ENCODE measurements at regions not wholly inside any gene's neighbourhood (a gene's known extent, or its start where the extent isn't known, plus 50 kb on each side); places are given as distances from the start of the nearest gene placed in this dataset.

DNA sequence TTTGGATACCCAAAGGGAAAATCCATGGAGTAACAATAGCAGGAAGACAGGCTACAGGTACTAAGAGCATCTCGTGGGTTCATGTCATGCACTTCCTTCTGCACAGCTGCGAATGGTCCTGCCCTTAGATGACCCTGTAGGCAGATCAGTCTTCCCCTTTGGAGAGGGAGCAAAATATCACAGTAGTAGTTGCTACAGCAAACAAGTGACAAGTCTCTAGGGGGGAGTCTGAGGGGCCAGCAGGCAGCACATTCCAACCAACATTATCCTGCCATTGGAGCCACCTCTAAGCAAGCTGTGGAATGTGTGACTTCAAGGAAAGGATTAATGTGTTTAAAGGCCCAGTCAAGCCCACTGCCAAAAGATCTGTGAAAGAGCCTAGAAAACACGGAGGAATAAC, 273.2 kb upstream of the PARD3B start:
- H3K27ac ChIP-seq, result no peak overlapping the region
- TF ChIP-seq, protein P1, sequence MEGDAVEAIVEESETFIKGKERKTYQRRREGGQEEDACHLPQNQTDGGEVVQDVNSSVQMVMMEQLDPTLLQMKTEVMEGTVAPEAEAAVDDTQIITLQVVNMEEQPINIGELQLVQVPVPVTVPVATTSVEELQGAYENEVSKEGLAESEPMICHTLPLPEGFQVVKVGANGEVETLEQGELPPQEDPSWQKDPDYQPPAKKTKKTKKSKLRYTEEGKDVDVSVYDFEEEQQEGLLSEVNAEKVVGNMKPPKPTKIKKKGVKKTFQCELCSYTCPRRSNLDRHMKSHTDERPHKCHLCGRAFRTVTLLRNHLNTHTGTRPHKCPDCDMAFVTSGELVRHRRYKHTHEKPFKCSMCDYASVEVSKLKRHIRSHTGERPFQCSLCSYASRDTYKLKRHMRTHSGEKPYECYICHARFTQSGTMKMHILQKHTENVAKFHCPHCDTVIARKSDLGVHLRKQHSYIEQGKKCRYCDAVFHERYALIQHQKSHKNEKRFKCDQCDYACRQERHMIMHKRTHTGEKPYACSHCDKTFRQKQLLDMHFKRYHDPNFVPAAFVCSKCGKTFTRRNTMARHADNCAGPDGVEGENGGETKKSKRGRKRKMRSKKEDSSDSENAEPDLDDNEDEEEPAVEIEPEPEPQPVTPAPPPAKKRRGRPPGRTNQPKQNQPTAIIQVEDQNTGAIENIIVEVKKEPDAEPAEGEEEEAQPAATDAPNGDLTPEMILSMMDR (IDR thresholded peaks at IDR 0.05; ENCODE audit: low read depth, low read length), result no peak
- H3K4me1 ChIP-seq (ENCODE audit: low read depth), result peaks cover 5% of the 10 kb centered on the region
- no peak for DNase-seq (ENCODE audit: low read depth in 1 of 2, low spot score in 1 of 2)
- no peak overlapping the region for H3K4me3 ChIP-seq
- no peaks in the 10 kb centered on the region for H3K27me3 ChIP-seq
- no peaks in the 10 kb centered on the region for H3K36me3 ChIP-seq
- H3K9me3 ChIP-seq (ENCODE audit: low read depth), result no peaks in the 10 kb centered on the region

- Histone ChIP-seq H3K27ac (no peak overlapping the region), H3K36me3 (no peaks in the 10 kb centered on the region), H3K4me3 (no peak overlapping the region), H3K9me3 (ENCODE audit: low read depth) (no peaks in the 10 kb centered on the region), H3K4me1 (ENCODE audit: low read depth) (peaks cover 5% of the 10 kb centered on the region), H3K27me3 (no peaks in the 10 kb centered on the region)
- TF ChIP-seq, protein P1 (IDR thresholded peaks at IDR 0.05; ENCODE audit: low read depth, low read length), result no peak
- DNase-seq (ENCODE audit: low read depth in 1 of 2, low spot score in 1 of 2), result no peak
Observed at GRCh38 chr2:204272610-204273287, 272.5 kb upstream of the PARD3B start.

GRCh38 chr2:204274429-204274828, 270.8 kb upstream of the PARD3B start:
- no peak for DNase-seq (ENCODE audit: low read depth in 1 of 2, low spot score in 1 of 2)
- no peaks in the 10 kb centered on the region for H3K9me3 ChIP-seq (ENCODE audit: low read depth)
- TF ChIP-seq, protein P1 (IDR thresholded peaks at IDR 0.05; ENCODE audit: low read depth, low read length), result no peak
- H3K36me3 ChIP-seq, result no peaks in the 10 kb centered on the region
- no peaks in the 10 kb centered on the region for H3K27me3 ChIP-seq
- no peak overlapping the region for H3K27ac ChIP-seq
- H3K4me3 ChIP-seq, result no peak overlapping the region
- H3K4me1 ChIP-seq (ENCODE audit: low read depth), result peaks cover 5% of the 10 kb centered on the region

GRCh38 chr2:204274991-204275390, 270.3 kb upstream of the PARD3B start:
- no peak overlapping the region for H3K27ac ChIP-seq
- no peak for DNase-seq (ENCODE audit: low read depth in 1 of 2, low spot score in 1 of 2)
- H3K9me3 ChIP-seq (ENCODE audit: low read depth), result no peaks in the 10 kb centered on the region
- TF ChIP-seq, protein P1 (IDR thresholded peaks at IDR 0.05; ENCODE audit: low read depth, low read length), result no peak
- H3K27me3 ChIP-seq, result peaks cover 1% of the 10 kb centered on the region
- H3K4me3 ChIP-seq, result no peak overlapping the region
- peaks cover 5% of the 10 kb centered on the region for H3K4me1 ChIP-seq (ENCODE audit: low read depth)
- no peaks in the 10 kb centered on the region for H3K36me3 ChIP-seq

DNA sequence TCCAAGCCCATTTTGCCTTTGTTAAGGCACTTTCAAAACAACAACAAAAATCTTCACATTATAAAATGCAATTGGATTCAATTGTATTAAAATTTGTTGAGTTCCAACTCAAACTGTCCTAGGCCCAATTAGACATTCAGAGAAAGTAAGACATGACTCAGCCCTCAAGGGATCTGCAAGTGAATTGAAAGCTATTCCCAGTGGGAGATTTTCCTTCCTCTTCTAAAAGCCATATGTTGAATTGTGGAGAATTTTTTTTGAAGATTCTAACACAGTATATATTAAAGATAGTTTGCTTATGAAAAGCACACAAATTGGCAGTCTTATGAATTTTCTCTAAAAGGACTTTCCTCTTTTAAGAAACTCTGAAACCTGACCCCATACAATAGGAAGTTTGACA, 268.0 kb upstream of the PARD3B start:
- Histone ChIP-seq H3K27ac (no peak overlapping the region), H3K27me3 (peaks cover 2% of the 10 kb centered on the region), H3K4me3 (no peak overlapping the region), H3K9me3 (ENCODE audit: low read depth) (no peaks in the 10 kb centered on the region), H3K36me3 (no peaks in the 10 kb centered on the region), H3K4me1 (ENCODE audit: low read depth) (peaks cover 5% of the 10 kb centered on the region)
- TF ChIP-seq, protein P1 (IDR thresholded peaks at IDR 0.05; ENCODE audit: low read depth, low read length), result no peak
- DNase-seq (ENCODE audit: low read depth in 1 of 2, low spot score in 1 of 2), result no peak
